HepG2 (cell line): ENCODE measurements at regions not wholly inside any gene's neighbourhood (a gene's known extent, or its start where the extent isn't known, plus 50 kb on each side); places are given as distances from the start of the nearest gene placed in this dataset.

ENCODE experiments used
- ATAC-seq: fragments of 200-7000 bp; cut with Tn5 transposase; 3 replicates; pipeline ENCODE4 v1.9.1; 2020; ENCODE audit warnings: mild to moderate bottlenecking, moderate library complexity
- BruUV-seq: library from RNA; stranded (reverse); fragments of 400-500 nt; replicated peaks from 2 replicates; lab custom pipeline; 2021; lab: Mats Ljungman, UMichigan
- CTCF ChIA-PET: fragments of 300-600 bp; formaldehyde crosslinking; extraction: SDS; loops from one replicate; lab custom pipeline; 2021; ENCODE audit warnings: low total read pairs, inconsistent platforms, low intra/inter-chr PET ratio; lab: Yijun Ruan, JAX
- POLR2A ChIA-PET: fragments of 350-600 bp; sonication (Branson Sonifier 250); formaldehyde crosslinking; loops from one replicate; lab custom pipeline; 2020; ENCODE audit warnings: antibody characterized with exemption, inconsistent platforms; lab: Yijun Ruan, JAX
- DNase-seq: peaks from one replicate; pipeline ENCODE4 v3.0.0-alpha.2; 2015; ENCODE audit warnings: low spot score
- FAIRE-seq: peaks from 3 replicates; lab custom pipeline; 2011; peaks lifted over from hg19 to GRCh38; lab: Jason Lieb, UNC
- H2AFZ ChIP-seq: one replicate; pipeline ENCODE4 v1.6.1; 2011; ENCODE audit warnings: low read length, inconsistent platforms
- H3K27ac ChIP-seq: fragments of 300-600 bp; 3 replicates; pipeline ENCODE4 v1.8.0; 2011; ENCODE audit warnings: mixed run types, mild to moderate bottlenecking, mixed read lengths, low read length, inconsistent platforms; ENCODE audit not compliant: insufficient read depth; ENCODE audit errors: extremely low read length
- H3K27me3 ChIP-seq, 2 experiments: fragments of 200-600 bp in 1 of 2; 2 replicates in 1 of 2; 3 replicates in 1 of 2; pipeline versions ENCODE4 v1.6.0 to v1.8.0; 2011; ENCODE audit warnings: low read length in 2 of 2, mild to moderate bottlenecking in 2 of 2, moderate library complexity in 2 of 2, inconsistent platforms in 1 of 2; ENCODE audit not compliant: insufficient read depth in 2 of 2, control insufficient read depth in 1 of 2
- H3K36me3 ChIP-seq, 2 experiments: fragments of 200-600 bp in 1 of 2; replicated peaks in 1 of 2; 2 replicates in 1 of 2; 3 replicates in 1 of 2; pipeline versions ENCODE4 v1.5.1 to v1.8.0; 2011; ENCODE audit warnings: low read length in 2 of 2, inconsistent platforms in 1 of 2; ENCODE audit not compliant: insufficient read depth in 2 of 2, control insufficient read depth in 1 of 2
- H3K4me1 ChIP-seq: 2 replicates; pipeline ENCODE4 v1.5.1; 2012; ENCODE audit warnings: low read length, inconsistent platforms; ENCODE audit not compliant: insufficient read depth
- H3K4me2 ChIP-seq: 2 replicates; pipeline ENCODE4 v1.6.0; 2011; ENCODE audit warnings: low read depth, low read length, inconsistent platforms
- H3K4me3 ChIP-seq, 3 experiments: fragments of 200-600 bp in 1 of 3; sonication (generic), shearing (Covaris generic) in 1 of 3; replicated peaks in 1 of 3; 2 replicates each; pipeline ENCODE4 v1.5.1; 2011 to 2016; ENCODE audit warnings: low read length in 3 of 3, inconsistent platforms in 2 of 3, low read depth in 2 of 3, mild to moderate bottlenecking in 2 of 3, control low read depth in 1 of 3, mixed read lengths in 1 of 3; ENCODE audit not compliant: insufficient read depth in 1 of 3
- H3K79me2 ChIP-seq: one replicate; pipeline ENCODE4 v1.6.1; 2011; ENCODE audit warnings: low read length, inconsistent platforms; ENCODE audit not compliant: insufficient read depth
- H3K9ac ChIP-seq: 2 replicates; pipeline ENCODE4 v1.6.0; 2011; ENCODE audit warnings: mild to moderate bottlenecking, low read depth, low read length, inconsistent platforms; ENCODE audit not compliant: insufficient read depth
- H3K9me3 ChIP-seq: 2 replicates; pipeline ENCODE4 v1.5.1; 2012; ENCODE audit warnings: mild to moderate bottlenecking, low read length
- H4K20me1 ChIP-seq: 2 replicates; pipeline ENCODE4 v1.6.0; 2011; ENCODE audit warnings: inconsistent platforms, mild to moderate bottlenecking, low read length, moderate library complexity; ENCODE audit not compliant: insufficient read depth
- FIP1L1 ChIP-seq: fragments of 200-400 bp; formaldehyde crosslinking; IDR thresholded peaks from 2 replicates; pipeline ENCODE4 v1.6.1; 2018; ENCODE audit warnings: low read depth, mild to moderate bottlenecking, low read length, moderate library complexity, borderline replicate concordance; ENCODE audit not compliant: insufficient read depth
- ZBTB7B ChIP-seq: sonication (generic); formaldehyde crosslinking; IDR thresholded peaks from 2 replicates; pipeline ENCODE4 v1.4.0; 2020; ENCODE audit warnings: missing genetic modification reagents
- ZNF33B ChIP-seq: sonication (generic); formaldehyde crosslinking; IDR thresholded peaks from 2 replicates; pipeline ENCODE4 v1.5.1; 2020; ENCODE audit warnings: mild to moderate bottlenecking, missing genetic modification reagents
- ZNF776 ChIP-seq: sonication (generic); formaldehyde crosslinking; IDR thresholded peaks from 2 replicates; pipeline ENCODE4 v1.4.0; 2020; ENCODE audit warnings: mild to moderate bottlenecking, missing genetic modification reagents
- WGBS: methylation state at CpG from one replicate; pipeline ENCODE4 v1.1.6; 2017; ENCODE audit warnings: low lambda C conversion rate; 5-methylcytosine and 5-hydroxymethylcytosine counted together
- in situ Hi-C: cut with HindIII; loops from 2 replicates; pipeline ENCODE4 v1.10.0; 2017; ENCODE audit warnings: low pct_unique_long_range_greater_than_20kb; ENCODE audit not compliant: extremely low pct_ligation_motif_present
- intact Hi-C: fragments of 100-400 bp; cut with micrococcal nuclease; formaldehyde crosslinking; loops from one replicate; pipeline ENCODE4 v1.10.0; 2022; ENCODE audit not compliant: unreplicated experiment

DNA sequence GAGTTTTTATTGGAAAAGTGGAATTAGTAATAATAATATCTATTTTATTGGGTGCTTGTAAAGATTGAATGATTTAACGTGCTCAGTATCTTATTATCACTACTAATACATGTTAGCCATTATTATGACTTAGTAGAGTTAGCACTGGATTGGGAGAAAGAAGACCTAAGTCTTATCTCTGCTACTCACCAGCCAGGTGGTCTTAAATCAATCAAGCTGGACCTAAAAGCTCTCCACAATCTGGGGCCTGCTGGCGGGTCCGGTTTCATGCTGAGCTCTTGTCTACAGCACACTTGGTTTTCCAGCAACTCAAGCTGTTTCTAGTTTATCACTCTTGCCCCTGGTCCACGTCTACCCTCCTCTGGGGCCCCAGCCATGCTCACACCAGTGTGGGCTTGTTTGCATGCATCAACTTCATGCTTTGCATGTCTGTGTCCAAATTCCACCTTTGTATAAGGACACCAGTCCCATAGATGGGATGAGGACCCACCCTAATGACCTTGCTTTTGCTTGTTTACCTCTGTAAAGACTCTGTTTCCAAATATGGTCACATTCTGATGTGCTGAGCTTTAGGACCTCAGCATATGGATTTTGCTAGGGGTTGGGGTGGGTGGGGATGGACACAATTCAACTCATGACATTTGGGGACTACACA, 363.1 kb downstream of the LPIN1 start (continued):
- TF ChIP-seq FIP1L1: no peak

DNA sequence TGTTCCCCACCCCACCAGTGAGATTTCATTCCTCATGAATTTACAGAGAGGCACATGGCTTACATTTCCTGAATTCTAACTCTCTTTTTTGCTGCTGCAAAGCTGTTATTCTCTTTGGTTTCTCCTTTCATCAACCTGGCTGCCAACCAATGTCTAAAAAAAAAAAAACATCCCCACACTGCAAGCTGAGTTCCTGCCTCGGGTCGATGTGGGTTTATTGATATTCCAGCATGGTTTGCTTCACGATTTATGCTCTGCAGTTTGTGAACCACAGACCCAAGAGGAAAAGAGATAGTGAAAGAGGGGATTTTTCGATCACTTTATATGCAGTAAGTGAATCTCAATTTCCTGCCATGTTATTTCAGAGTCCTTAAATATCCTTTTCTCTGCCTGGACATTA, 363.6 kb downstream of the LPIN1 start:
- 8% methylated on average over 4 of the region's 4 CpGs for WGBS
- DNase-seq (no peak), ATAC-seq (no peak), FAIRE-seq (no peak)
- Histone ChIP-seq H3K4me2 (no peak overlapping the region), H3K9ac (no peak overlapping the region), H3K27me3 (0 out of 5 replicates have a peak, but pooled peaks cover 0 to 4% of the 10 kb centered on the region in 2 experiments), H3K9me3 (no peaks in the 10 kb centered on the region), H3K27ac (no peak overlapping the region), H3K4me1 (peaks cover 16% of the 10 kb centered on the region), H3K79me2 (no peaks in the 10 kb centered on the region), H3K36me3 (no peaks in the 10 kb centered on the region), H3K4me3 (no peak overlapping the region), H2AFZ (no peak overlapping the region), H4K20me1 (no peaks in the 10 kb centered on the region)
- POLR2A ChIA-PET: no interaction called here
- no TSS peak for BruUV-seq
- CTCF ChIA-PET: no interaction called here
- intact Hi-C loops (no loop called here), in situ Hi-C loops (no loop called here)
- no peak for TF ChIP-seq ZNF33B (CRISPR knock-in tag)
- TF ChIP-seq ZBTB7B (CRISPR knock-in tag): no peak

DNA sequence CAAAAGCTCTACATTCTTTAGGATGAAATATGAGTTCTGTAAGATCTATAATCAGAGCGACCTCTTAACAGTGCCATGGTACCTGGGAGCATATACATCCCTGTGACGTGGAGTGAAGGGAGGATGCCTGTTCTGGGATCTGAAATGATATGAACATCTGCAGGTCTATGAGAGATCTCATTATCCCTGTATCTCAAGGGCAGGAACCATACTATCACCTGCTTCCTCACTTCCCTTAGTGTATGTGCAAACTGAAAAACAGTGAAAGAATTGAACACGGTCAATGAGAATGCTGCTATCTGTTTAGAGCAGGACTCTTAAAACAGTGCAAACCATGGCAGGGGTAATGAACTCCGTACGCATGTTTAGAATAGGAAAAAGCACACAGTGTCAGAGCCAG, 364.0 kb downstream of the LPIN1 start:
- no peak overlapping the region for H2AFZ ChIP-seq
- no peaks in the 10 kb centered on the region for H4K20me1 ChIP-seq
- H3K36me3 ChIP-seq: no peaks in the 10 kb centered on the region
- DNase-seq: no peak
- no TSS peak for BruUV-seq
- H3K79me2 ChIP-seq: no peaks in the 10 kb centered on the region
- intact Hi-C loops (no loop called here), in situ Hi-C loops (no loop called here)
- H3K4me2 ChIP-seq: no peak overlapping the region
- CTCF ChIA-PET: no interaction called here
- H3K9ac ChIP-seq: no peak overlapping the region
- POLR2A ChIA-PET: no interaction called here
- H3K4me3 ChIP-seq: no peak overlapping the region
- H3K27ac ChIP-seq: no peak overlapping the region
- H3K27me3 ChIP-seq: 0 out of 5 replicates have a peak, but pooled peaks cover 0 to under 1% of the 10 kb centered on the region in 2 experiments
- peaks cover 16% of the 10 kb centered on the region for H3K4me1 ChIP-seq
- FAIRE-seq: no peak
- 50% methylated on average over 5 of the region's 5 CpGs for whole genome bisulfite sequencing
- ATAC-seq: no peak
- no peaks in the 10 kb centered on the region for H3K9me3 ChIP-seq
- no peak for TF ChIP-seq ZNF776
